Prostate gland (tissue), 2 donors: ENCODE measurements at regions not wholly inside any gene's neighbourhood (a gene's known extent, or its start where the extent isn't known, plus 50 kb on each side); places are given as distances from the start of the nearest gene placed in this dataset.
A peak's percentile ranks its signal among the peaks of the same experiment; 100 is the strongest.

ENCODE experiments used
- DNase-seq: peaks from one replicate; pipeline ENCODE4 v3.0.0-alpha.2; 2019; ENCODE audit warnings: low spot score
- H3K27ac ChIP-seq, 2 donors: fragments of 200-600 bp; sonication (generic); 2 replicates each; pipeline ENCODE4 v1.5.1; 2017 to 2019
- H3K27me3 ChIP-seq: fragments of 200-600 bp; sonication (generic); replicated peaks from 2 replicates; pipeline ENCODE4 v1.5.1; 2019; ENCODE audit not compliant: insufficient read depth
- H3K36me3 ChIP-seq, 2 donors: fragments of 200-600 bp; sonication (generic); 1 replicate in 1 of 2; 2 replicates in 1 of 2; pipeline versions ENCODE4 v1.5.1 to v1.8.1; 2017 to 2019
- H3K4me1 ChIP-seq: fragments of 200-600 bp; sonication (generic); replicated peaks from 2 replicates; pipeline ENCODE4 v1.5.1; 2019
- H3K4me3 ChIP-seq, 2 donors: fragments of 200-600 bp; sonication (generic); 2 replicates each; pipeline ENCODE4 v1.5.1; 2017 to 2019
- H3K9me3 ChIP-seq: fragments of 200-600 bp; sonication (generic); 2 replicates; pipeline ENCODE4 v1.5.1; 2017
- POLR2A ChIP-seq: fragments of 450-650 bp; IDR thresholded peaks from one replicate; pipeline ENCODE4 v1.6.1; 2016; ENCODE audit warnings: antibody characterized with exemption, mild to moderate bottlenecking
- POLR2AphosphoS5 ChIP-seq: sonication (generic); formaldehyde crosslinking; IDR thresholded peaks from one replicate; pipeline ENCODE4 v1.6.1; 2017; ENCODE audit warnings: antibody characterized with exemption
- WGBS: methylation state at CpG from one replicate; pipeline ENCODE4 v1.1.5; 2018; 5-methylcytosine and 5-hydroxymethylcytosine counted together
- intact Hi-C: fragments of 100-400 bp; cut with DNase I; formaldehyde crosslinking; loops from one replicate; pipeline ENCODE4 v1.14.2; 2022
- TF ChIP-seq, protein P1 (sequence below), 4 experiments: fragments of 200-600 bp in 2 of 4; fragments of 450-650 bp in 2 of 4; sonication (generic) in 2 of 4; IDR thresholded peaks; 1 replicate in 3 of 4; 2 replicates in 1 of 4; pipeline ENCODE4 v1.5.1; 2016 to 2019; ENCODE audit warnings: antibody characterized with exemption in 4 of 4, mild to moderate bottlenecking in 2 of 4, moderate library complexity in 2 of 4

- intact Hi-C loops = no loop called here
- WGBS = 46% methylated on average over 4 of the region's 4 CpGs
- Histone ChIP-seq H3K9me3 (no peaks in the 10 kb centered on the region), H3K27ac (no peak overlapping the region), H3K4me3 (no peak overlapping the region), H3K36me3 (no peaks in the 10 kb centered on the region), H3K4me1 (no peaks in the 10 kb centered on the region), H3K27me3 (no peaks in the 10 kb centered on the region)
- TF ChIP-seq, protein P1, sequence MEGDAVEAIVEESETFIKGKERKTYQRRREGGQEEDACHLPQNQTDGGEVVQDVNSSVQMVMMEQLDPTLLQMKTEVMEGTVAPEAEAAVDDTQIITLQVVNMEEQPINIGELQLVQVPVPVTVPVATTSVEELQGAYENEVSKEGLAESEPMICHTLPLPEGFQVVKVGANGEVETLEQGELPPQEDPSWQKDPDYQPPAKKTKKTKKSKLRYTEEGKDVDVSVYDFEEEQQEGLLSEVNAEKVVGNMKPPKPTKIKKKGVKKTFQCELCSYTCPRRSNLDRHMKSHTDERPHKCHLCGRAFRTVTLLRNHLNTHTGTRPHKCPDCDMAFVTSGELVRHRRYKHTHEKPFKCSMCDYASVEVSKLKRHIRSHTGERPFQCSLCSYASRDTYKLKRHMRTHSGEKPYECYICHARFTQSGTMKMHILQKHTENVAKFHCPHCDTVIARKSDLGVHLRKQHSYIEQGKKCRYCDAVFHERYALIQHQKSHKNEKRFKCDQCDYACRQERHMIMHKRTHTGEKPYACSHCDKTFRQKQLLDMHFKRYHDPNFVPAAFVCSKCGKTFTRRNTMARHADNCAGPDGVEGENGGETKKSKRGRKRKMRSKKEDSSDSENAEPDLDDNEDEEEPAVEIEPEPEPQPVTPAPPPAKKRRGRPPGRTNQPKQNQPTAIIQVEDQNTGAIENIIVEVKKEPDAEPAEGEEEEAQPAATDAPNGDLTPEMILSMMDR (IDR thresholded peaks at IDR 0.05) = peak in 2 of 4 experiments; percentile 33 to 42
- TF ChIP-seq POLR2A = no peak
- DNase-seq = no peak
These were observed 92.4 kb upstream of the TMEM260 start for GRCh38 chr14:56487090-56487667.

DNA sequence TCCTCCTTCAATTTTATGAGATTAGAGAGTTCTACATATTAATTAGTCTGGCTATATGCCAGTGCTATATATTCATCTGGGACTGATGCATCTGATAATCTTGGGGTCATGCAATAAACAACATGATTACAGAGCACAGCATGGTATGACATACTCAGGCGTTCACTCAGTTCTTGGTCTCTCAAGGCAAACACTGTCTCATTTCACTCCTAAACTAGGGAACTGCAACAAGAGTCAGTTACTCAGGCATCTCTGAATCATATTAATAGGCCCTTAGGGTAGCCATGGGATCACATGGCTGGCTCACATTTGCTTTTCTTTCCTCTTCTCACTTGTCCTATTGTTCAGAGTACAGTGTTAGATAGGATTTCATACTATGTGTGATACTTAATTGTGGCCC is 91.8 kb upstream of the TMEM260 start:
- H3K27ac ChIP-seq = no peak overlapping the region
- no peaks in the 10 kb centered on the region for H3K27me3 ChIP-seq
- no peaks in the 10 kb centered on the region for H3K36me3 ChIP-seq
- TF ChIP-seq, protein P1 (IDR thresholded peaks at IDR 0.05) = no peak
- TF ChIP-seq POLR2AphosphoS5 (no peak), POLR2A (no peak)
- DNase-seq = no peak
- no peak overlapping the region for H3K4me3 ChIP-seq
- intact Hi-C loops = no loop called here
- no peaks in the 10 kb centered on the region for H3K9me3 ChIP-seq
- 60% methylated on average over 1 of the region's 1 CpG for WGBS
- no peaks in the 10 kb centered on the region for H3K4me1 ChIP-seq

- Histone ChIP-seq H3K36me3 (no peaks in the 10 kb centered on the region), H3K27ac (no peak overlapping the region), H3K4me3 (no peak overlapping the region), H3K4me1 (no peaks in the 10 kb centered on the region), H3K9me3 (no peaks in the 10 kb centered on the region), H3K27me3 (no peaks in the 10 kb centered on the region)
- DNase-seq = no peak
- TF ChIP-seq POLR2A = no peak
- TF ChIP-seq, protein P1 (IDR thresholded peaks at IDR 0.05) = no peak
- TF ChIP-seq POLR2AphosphoS5 = no peak
- 75% methylated on average over 1 of the region's 1 CpG for WGBS
- intact Hi-C loops = no loop called here
These were observed 91.3 kb upstream of the TMEM260 start for GRCh38 chr14:56488306-56488705.

- Histone ChIP-seq H3K36me3 (no peaks in the 10 kb centered on the region), H3K4me3 (no peak overlapping the region), H3K4me1 (no peaks in the 10 kb centered on the region), H3K27ac (no peak overlapping the region), H3K27me3 (no peaks in the 10 kb centered on the region), H3K9me3 (no peaks in the 10 kb centered on the region)
- intact Hi-C loops = loop anchor here (5.0 kb wide), 1 partner anchor 822 kb away; no protein-coding TSS in a partner anchor
- TF ChIP-seq POLR2AphosphoS5 = no peak
- TF ChIP-seq, protein P1 (IDR thresholded peaks at IDR 0.05) = peak in 3 of 4 experiments; percentile 42 to 49 (median 46)
- DNase-seq = no peak
- 18% methylated on average over 3 of the region's 3 CpGs for WGBS
These were observed 89.2 kb upstream of the TMEM260 start for GRCh38 chr14:56490379-56490778.
